Ishikawa (cell line): ENCODE measurements at regions not wholly inside any gene's neighbourhood (a gene's known extent, or its start where the extent isn't known, plus 50 kb on each side); places are given as distances from the start of the nearest gene placed in this dataset.

Source experiments
- CEBPB ChIP-seq: IDR thresholded peaks from 2 replicates; pipeline ENCODE4 v1.6.1; 2012
- CREB1 ChIP-seq: IDR thresholded peaks from 2 replicates; pipeline ENCODE4 v1.6.1; 2012; ENCODE audit warnings: low read depth
- EP300 ChIP-seq: IDR thresholded peaks from 2 replicates; pipeline ENCODE4 v1.6.1; 2012; ENCODE audit warnings: borderline replicate concordance
- MAX ChIP-seq: IDR thresholded peaks from 2 replicates; pipeline ENCODE4 v1.6.1; 2012
- NFIC ChIP-seq: IDR thresholded peaks from 2 replicates; pipeline ENCODE4 v1.6.1; 2012
- RAD21 ChIP-seq: IDR thresholded peaks from 2 replicates; pipeline ENCODE4 v1.6.1; 2012; ENCODE audit warnings: low read depth
- REST ChIP-seq: IDR thresholded peaks from 2 replicates; pipeline ENCODE4 v1.6.1; 2012; ENCODE audit warnings: low read depth, mild to moderate bottlenecking
- TAF1 ChIP-seq: IDR thresholded peaks from 2 replicates; pipeline ENCODE4 v1.6.1; 2012; ENCODE audit warnings: low read depth, mild to moderate bottlenecking
- TCF12 ChIP-seq: IDR thresholded peaks from 2 replicates; pipeline ENCODE4 v1.6.1; 2012; ENCODE audit warnings: low read depth
- TEAD4 ChIP-seq: IDR thresholded peaks from 2 replicates; pipeline ENCODE4 v1.6.1; 2012
- YY1 ChIP-seq: IDR thresholded peaks from 2 replicates; pipeline ENCODE4 v1.6.1; 2012; ENCODE audit warnings: low read depth
- TF ChIP-seq, protein P1 (sequence below): IDR thresholded peaks from 2 replicates; pipeline ENCODE4 v1.6.1; 2012

DNA sequence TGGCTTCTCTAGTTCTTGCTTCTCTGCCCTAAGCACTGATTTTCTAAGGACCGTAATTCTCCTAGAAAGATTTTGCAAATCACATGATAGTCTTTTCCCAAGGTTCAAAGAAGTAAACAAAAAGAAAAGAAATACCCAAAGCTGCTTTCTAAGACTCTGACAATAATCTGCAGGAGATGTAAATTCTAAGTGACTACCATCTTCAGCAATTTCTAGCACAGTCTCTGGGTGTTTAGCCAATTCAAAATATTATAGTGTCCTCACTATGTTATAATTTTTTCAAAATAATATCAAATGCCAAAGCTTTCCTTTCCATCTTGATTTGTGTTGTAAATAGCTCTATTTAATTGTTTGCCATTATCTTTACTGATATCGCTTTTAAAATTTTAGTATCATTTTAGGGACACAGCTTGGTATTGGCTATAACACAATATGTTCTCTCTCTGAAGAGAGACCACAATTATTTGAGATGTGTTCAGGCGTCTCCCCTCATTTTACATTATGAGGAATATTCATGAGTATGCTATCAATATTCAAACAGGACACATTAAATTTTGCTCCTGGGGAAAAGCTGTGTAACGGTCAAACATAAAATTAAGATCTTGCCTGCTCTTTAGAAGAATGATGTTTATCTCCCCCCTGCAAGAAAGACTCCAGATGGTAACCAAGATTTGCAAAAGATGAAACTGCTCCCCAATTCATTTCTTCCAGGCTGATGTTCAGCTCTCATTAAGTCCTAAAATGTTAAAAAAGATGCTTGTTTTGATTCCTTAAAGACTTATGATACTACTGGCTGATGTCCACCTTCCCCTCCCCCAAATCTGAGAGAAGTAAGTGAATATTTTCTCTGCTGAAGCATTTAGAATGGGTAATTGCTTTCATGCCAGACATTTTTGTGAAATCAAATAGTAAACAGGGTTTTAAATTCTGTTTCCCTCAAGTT lies 191.9 kb upstream of the WDR11 start:
- no peak for TF ChIP-seq YY1
- no peak for TF ChIP-seq CREB1
- no peak for TF ChIP-seq CEBPB
- TF ChIP-seq, protein P1, sequence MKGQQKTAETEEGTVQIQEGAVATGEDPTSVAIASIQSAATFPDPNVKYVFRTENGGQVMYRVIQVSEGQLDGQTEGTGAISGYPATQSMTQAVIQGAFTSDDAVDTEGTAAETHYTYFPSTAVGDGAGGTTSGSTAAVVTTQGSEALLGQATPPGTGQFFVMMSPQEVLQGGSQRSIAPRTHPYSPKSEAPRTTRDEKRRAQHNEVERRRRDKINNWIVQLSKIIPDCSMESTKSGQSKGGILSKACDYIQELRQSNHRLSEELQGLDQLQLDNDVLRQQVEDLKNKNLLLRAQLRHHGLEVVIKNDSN: no peak
- TF ChIP-seq MAX: no peak
- no peak for TF ChIP-seq TEAD4
- TF ChIP-seq REST: no peak
- TF ChIP-seq TAF1: no peak
- no peak for TF ChIP-seq NFIC
- no peak for TF ChIP-seq TCF12
- no peak for TF ChIP-seq RAD21
- no peak for TF ChIP-seq EP300
